Body of pancreas (tissue), 4 donors: ENCODE measurements at regions not wholly inside any gene's neighbourhood (a gene's known extent, or its start where the extent isn't known, plus 50 kb on each side); places are given as distances from the start of the nearest gene placed in this dataset.

Experiments used
- CTCF ChIP-seq, 7 experiments: fragments of 450-650 bp in 4 of 7; fragments of 200-600 bp in 3 of 7; sonication (generic) in 3 of 7; IDR thresholded peaks; one replicate each; pipeline ENCODE4 v1.5.1; 2016 to 2019; ENCODE audit warnings: antibody characterized with exemption in 7 of 7
- POLR2A ChIP-seq, 3 donors: fragments of 450-650 bp; IDR thresholded peaks; one replicate each; pipeline ENCODE4 v1.6.1; 2016; ENCODE audit warnings: antibody characterized with exemption in 3 of 3, mild to moderate bottlenecking in 2 of 3

GRCh38 chr2:11057031-11057430 lies 98.2 kb upstream of the SLC66A3 start:
- TF ChIP-seq POLR2A (IDR thresholded peaks at IDR 0.05) (no peak), CTCF (IDR thresholded peaks at IDR 0.05) (no peak)
